H1 (cell line): ENCODE measurements at regions not wholly inside any gene's neighbourhood (a gene's known extent, or its start where the extent isn't known, plus 50 kb on each side); places are given as distances from the start of the nearest gene placed in this dataset.

ENCODE experiments used
- CTCF ChIA-PET: fragments of 300-600 bp; sonication (Branson Sonifier 250); formaldehyde crosslinking; loops from one replicate; lab custom pipeline; 2021; ENCODE audit not compliant: partially characterized antibody; lab: Charles Lee
- POLR2A ChIA-PET: fragments of 300-600 bp; sonication (Branson Sonifier 250); formaldehyde crosslinking; loops from one replicate; lab custom pipeline; 2021; ENCODE audit warnings: inconsistent platforms; ENCODE audit not compliant: partially characterized antibody; lab: Charles Lee
- DNase-seq, 2 experiments: peaks; one replicate each; pipeline versions ENCODE4 v3.0.0 to v3.0.0-alpha.2; 2010 to 2022; ENCODE audit warnings: low spot score in 2 of 2, low read depth in 1 of 2, mixed read lengths in 1 of 2
- FAIRE-seq: peaks from 2 replicates; lab custom pipeline; 2011; peaks lifted over from hg19 to GRCh38; lab: Jason Lieb, UNC
- H2AFZ ChIP-seq: 2 replicates; pipeline ENCODE4 v1.8.1; 2012; ENCODE audit warnings: low read length, inconsistent platforms
- H2AK5ac ChIP-seq: 2 replicates; pipeline ENCODE4 v1.6.1; 2013; ENCODE audit warnings: low read depth, low read length
- H2BK120ac ChIP-seq: replicated peaks from 2 replicates; pipeline ENCODE3; 2013; ENCODE audit warnings: low read depth, low read length, inconsistent platforms
- H2BK12ac ChIP-seq: 2 replicates; pipeline ENCODE4 v1.6.1; 2013; ENCODE audit warnings: low read depth, low read length
- H2BK15ac ChIP-seq: 2 replicates; pipeline ENCODE4 v1.6.1; 2013; ENCODE audit warnings: low read length
- H2BK20ac ChIP-seq: 2 replicates; pipeline ENCODE4 v1.6.1; 2013; ENCODE audit warnings: low read length
- H2BK5ac ChIP-seq: 2 replicates; pipeline ENCODE4 v1.6.1; 2013; ENCODE audit warnings: low read depth, low read length
- H3K14ac ChIP-seq: 2 replicates; pipeline ENCODE4 v1.6.1; 2013; ENCODE audit warnings: inconsistent platforms; ENCODE audit not compliant: insufficient read length
- H3K18ac ChIP-seq: 2 replicates; pipeline ENCODE4 v1.6.1; 2013; ENCODE audit warnings: low read length; ENCODE audit errors: extremely low read depth
- H3K23ac ChIP-seq: 2 replicates; pipeline ENCODE4 v1.6.1; 2013; ENCODE audit warnings: inconsistent platforms; ENCODE audit not compliant: insufficient read length
- H3K23me2 ChIP-seq: 2 replicates; pipeline ENCODE4 v1.6.1; 2013; ENCODE audit warnings: low read depth, low read length
- H3K27ac ChIP-seq: 2 replicates; pipeline ENCODE4 v1.6.1; 2011; ENCODE audit warnings: low read depth, low read length, inconsistent platforms
- H3K27me3 ChIP-seq, 4 experiments: replicated peaks in 1 of 4; 1 replicate in 1 of 4; 2 replicates in 3 of 4; pipeline versions ENCODE4 v1.6.1 to v1.8.1; 2011 to 2013; ENCODE audit warnings: low read length in 3 of 4, mild to moderate bottlenecking in 3 of 4, inconsistent platforms in 2 of 4, mixed read lengths in 2 of 4, moderate library complexity in 1 of 4; ENCODE audit not compliant: control insufficient read depth in 3 of 4, insufficient read depth in 3 of 4; ENCODE audit errors: extremely low read depth in 1 of 4
- H3K36me3 ChIP-seq, 4 experiments: 2 replicates each; pipeline versions ENCODE4 v1.6.1 to v1.8.1; 2011 to 2013; ENCODE audit warnings: mild to moderate bottlenecking in 4 of 4, low read length in 3 of 4, moderate library complexity in 2 of 4, control low read depth in 1 of 4, inconsistent platforms in 1 of 4; ENCODE audit not compliant: insufficient read depth in 4 of 4, control insufficient read depth in 2 of 4
- H3K4ac ChIP-seq: replicated peaks from 2 replicates; pipeline ENCODE3; 2013; ENCODE audit warnings: low read length, low read depth, mixed read lengths, inconsistent platforms; ENCODE audit not compliant: insufficient read length
- H3K4me1 ChIP-seq, 4 experiments: replicated peaks in 1 of 4; 1 replicate in 1 of 4; 2 replicates in 3 of 4; pipeline versions ENCODE4 v1.6.1 to v1.8.1; 2011 to 2013; ENCODE audit warnings: low read length in 3 of 4, inconsistent platforms in 2 of 4, mixed read lengths in 1 of 4; ENCODE audit not compliant: insufficient read depth in 4 of 4, control insufficient read depth in 3 of 4
- H3K4me2 ChIP-seq, 2 experiments: 2 replicates each; pipeline versions ENCODE4 v1.6.1 to v1.8.1; 2011 to 2013; ENCODE audit warnings: low read depth in 2 of 2, low read length in 2 of 2, control low read depth in 1 of 2, inconsistent platforms in 1 of 2, mild to moderate bottlenecking in 1 of 2; ENCODE audit not compliant: insufficient read depth in 1 of 2
- H3K4me3 ChIP-seq, 4 experiments: fragments of 200-600, 300-600 bp in 1 of 4; sonication (generic), shearing (Covaris generic), sonication (Bioruptor Twin) in 1 of 4; 2 replicates each; pipeline versions ENCODE4 v1.5.1 to v1.8.1; 2011 to 2016; ENCODE audit warnings: low read length in 4 of 4, low read depth in 3 of 4, control low read depth in 2 of 4, inconsistent platforms in 2 of 4, mild to moderate bottlenecking in 2 of 4, mixed read lengths in 1 of 4, moderate library complexity in 1 of 4; ENCODE audit not compliant: insufficient read depth in 2 of 4; ENCODE audit errors: extremely low read depth in 1 of 4
- H3K56ac ChIP-seq: replicated peaks from 2 replicates; pipeline ENCODE3; 2013; ENCODE audit warnings: low read depth, mild to moderate bottlenecking, mixed read lengths, low read length, inconsistent platforms; ENCODE audit not compliant: insufficient read length
- H3K79me1 ChIP-seq: 2 replicates; pipeline ENCODE4 v1.6.1; 2013; ENCODE audit warnings: low read depth, low read length, control low read depth
- H3K79me2 ChIP-seq, 2 experiments: 2 replicates each; pipeline versions ENCODE4 v1.6.1 to v1.8.1; 2012 to 2013; ENCODE audit warnings: low read length in 2 of 2, mild to moderate bottlenecking in 2 of 2, inconsistent platforms in 1 of 2; ENCODE audit not compliant: insufficient read depth in 2 of 2, control insufficient read depth in 1 of 2
- H3K9ac ChIP-seq, 4 experiments: replicated peaks in 1 of 4; 1 replicate in 1 of 4; 2 replicates in 3 of 4; pipeline versions ENCODE4 v1.6.1 to v1.8.1; 2011 to 2013; ENCODE audit warnings: low read depth in 3 of 4, low read length in 3 of 4, control low read depth in 2 of 4, mild to moderate bottlenecking in 2 of 4, moderate library complexity in 2 of 4, inconsistent platforms in 1 of 4; ENCODE audit errors: extremely low read depth in 1 of 4
- H3K9me3 ChIP-seq, 2 experiments: 2 replicates each; pipeline versions ENCODE4 v1.6.1 to v1.8.1; 2012 to 2013; ENCODE audit warnings: mild to moderate bottlenecking in 2 of 2, moderate library complexity in 2 of 2, control low read depth in 1 of 2, inconsistent platforms in 1 of 2, low read depth in 1 of 2, low read length in 1 of 2, mixed read lengths in 1 of 2; ENCODE audit not compliant: insufficient read depth in 2 of 2
- H4K20me1 ChIP-seq, 2 experiments: replicated peaks in 1 of 2; 2 replicates each; pipeline versions ENCODE3 to v1.8.1; 2011 to 2013; ENCODE audit warnings: inconsistent platforms in 2 of 2, low read length in 2 of 2, mild to moderate bottlenecking in 1 of 2; ENCODE audit not compliant: insufficient read depth in 2 of 2, control insufficient read depth in 1 of 2
- H4K5ac ChIP-seq: 2 replicates; pipeline ENCODE4 v1.6.1; 2013; ENCODE audit warnings: low read length, low read depth, mixed read lengths, inconsistent platforms; ENCODE audit not compliant: insufficient read length
- H4K8ac ChIP-seq: 2 replicates; pipeline ENCODE4 v1.8.0; 2013; ENCODE audit warnings: mild to moderate bottlenecking, moderate library complexity, low read length, inconsistent platforms; ENCODE audit not compliant: insufficient read depth; ENCODE audit errors: extremely low read depth
- H4K91ac ChIP-seq: replicated peaks from 2 replicates; pipeline ENCODE3; 2013; ENCODE audit warnings: low read length, mixed read lengths, inconsistent platforms; ENCODE audit not compliant: insufficient read length
- CHD2 ChIP-seq: IDR thresholded peaks from 2 replicates; pipeline ENCODE4 v1.6.1; 2012; ENCODE audit warnings: low read length, improper control_type of control experiment
- EZH2 ChIP-seq: fragments of 200-600 bp; sonication (generic); IDR thresholded peaks from 2 replicates; pipeline ENCODE4 v1.7.1; 2012; ENCODE audit warnings: low read depth, mild to moderate bottlenecking, moderate library complexity, low read length, inconsistent platforms; ENCODE audit not compliant: severe bottlenecking
- GTF2F1 ChIP-seq: IDR thresholded peaks from 2 replicates; pipeline ENCODE4 v1.6.1; 2012; ENCODE audit warnings: low read depth, low read length, improper control_type of control experiment, borderline replicate concordance
- KDM1A ChIP-seq: fragments of 200-600, 300-600 bp; sonication (generic); IDR thresholded peaks from 2 replicates; pipeline ENCODE4 v1.7.1; 2016; ENCODE audit warnings: mild to moderate bottlenecking, low read length, borderline replicate concordance
- RFX5 ChIP-seq: IDR thresholded peaks from 2 replicates; pipeline ENCODE4 v1.6.1; 2011; ENCODE audit warnings: low read depth, low read length, improper control_type of control experiment, borderline replicate concordance
- SIX5 ChIP-seq: IDR thresholded peaks from 2 replicates; pipeline ENCODE4 v1.6.1; 2011; ENCODE audit warnings: mild to moderate bottlenecking, low read depth, low read length
- WGBS, 2 experiments: shearing (Covaris generic) in 1 of 2; methylation state at CpG; one replicate each; pipeline versions ENCODE4 v1.1.6 to v1.1.7; 2013 to 2015; ENCODE audit warnings: low lambda C conversion rate in 2 of 2, mixed read lengths in 2 of 2, inconsistent platforms in 1 of 2, low coverage in 1 of 2, missing lambda C conversion rate in 1 of 2; ENCODE audit not compliant: insufficient replicate concordance in 2 of 2, insufficient coverage in 1 of 2, insufficient read length in 1 of 2; ENCODE audit errors: extremely low coverage in 1 of 2, missing lambda C conversion rate in 1 of 2; 5-methylcytosine and 5-hydroxymethylcytosine counted together
- TF ChIP-seq, protein P1 (sequence below): IDR thresholded peaks from 2 replicates; pipeline ENCODE4 v1.6.1; 2012; ENCODE audit warnings: inconsistent platforms

- Histone ChIP-seq H3K23ac (no peak overlapping the region), H3K9ac (no peak overlapping the region), H3K36me3 (no peaks in the 10 kb centered on the region), H2BK120ac (no peak overlapping the region), H3K4me3 (no peak overlapping the region), H3K14ac (no peak overlapping the region), H2BK12ac (no peak overlapping the region), H4K5ac (no peak overlapping the region), H3K4me2 (no peak overlapping the region), H2BK20ac (no peak overlapping the region), H2AFZ (no peak overlapping the region), H3K27me3 (no peaks in the 10 kb centered on the region), H2BK15ac (no peak overlapping the region), H4K20me1 (no peaks in the 10 kb centered on the region), H3K4ac (no peak overlapping the region), H3K23me2 (no peaks in the 10 kb centered on the region), H2AK5ac (no peak overlapping the region), H3K18ac (no peak overlapping the region), H3K56ac (no peak overlapping the region), H2BK5ac (no peak overlapping the region), H3K27ac (no peak overlapping the region), H4K91ac (no peak overlapping the region), H4K8ac (no peak overlapping the region), H3K79me1 (no peaks in the 10 kb centered on the region), H3K79me2 (no peaks in the 10 kb centered on the region), H3K9me3 (no peaks in the 10 kb centered on the region), H3K4me1 (no peaks in the 10 kb centered on the region; a peak in 1 of 7 replicates)
- FAIRE-seq (no peak), DNase-seq (peak in 1 of 2 experiments; percentile 3)
- CTCF ChIA-PET = no interaction called here
- 89% methylated on average over 2 of the region's 2 CpGs; no CpG with 5 or more reads in 1 of the 2 experiments for whole genome bisulfite sequencing, 2 experiments
- POLR2A ChIA-PET = no interaction called here
- TF ChIP-seq RFX5 (no peak), GTF2F1 (no peak), SIX5 (no peak), KDM1A (no peak), CHD2 (no peak), EZH2 (no peak)
- TF ChIP-seq, protein P1, sequence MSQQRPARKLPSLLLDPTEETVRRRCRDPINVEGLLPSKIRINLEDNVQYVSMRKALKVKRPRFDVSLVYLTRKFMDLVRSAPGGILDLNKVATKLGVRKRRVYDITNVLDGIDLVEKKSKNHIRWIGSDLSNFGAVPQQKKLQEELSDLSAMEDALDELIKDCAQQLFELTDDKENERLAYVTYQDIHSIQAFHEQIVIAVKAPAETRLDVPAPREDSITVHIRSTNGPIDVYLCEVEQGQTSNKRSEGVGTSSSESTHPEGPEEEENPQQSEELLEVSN = no peak
Measured at GRCh38 chr1:30444850-30445249, 278.5 kb downstream of the MATN1 start.
